ENCODE measurements at regions not wholly inside any gene's neighbourhood (a gene's known extent, or its start where the extent isn't known, plus 50 kb on each side); places are given as distances from the start of the nearest gene placed in this dataset.

GRCh38 chr10:120313715-120314114 lies 143.3 kb upstream of the PLPP4 start:
- no peak for DNase-seq

GRCh38 chr10:120314442-120314841 lies 142.6 kb upstream of the PLPP4 start:
- DNase-seq = no peak

- DNase-seq = no peak
Measured at GRCh38 chr10:120318862-120319261, 138.2 kb upstream of the PLPP4 start.

GRCh38 chr10:120327675-120328074 lies 129.4 kb upstream of the PLPP4 start:
- no peak for DNase-seq

- no peak for DNase-seq
Measured at GRCh38 chr10:120328647-120329046, 128.4 kb upstream of the PLPP4 start.

- DNase-seq = no peak
Measured at GRCh38 chr10:120335553-120335952, 121.5 kb upstream of the PLPP4 start.

- no peak for DNase-seq
Measured at GRCh38 chr10:120336306-120336910, 120.6 kb upstream of the PLPP4 start.

- peak; percentile 16 to 40 for DNase-seq
Measured at GRCh38 chr10:120336911-120337540, 120.0 kb upstream of the PLPP4 start.

GRCh38 chr10:120342115-120342714 lies 114.8 kb upstream of the PLPP4 start:
- no peak for DNase-seq

GRCh38 chr10:120345186-120345585 lies 111.8 kb upstream of the PLPP4 start:
- DNase-seq = no peak

- DNase-seq = no peak
Measured at GRCh38 chr10:120347644-120348043, 109.4 kb upstream of the PLPP4 start.

GRCh38 chr10:120349069-120349468 lies 108.0 kb upstream of the PLPP4 start:
- no peak for DNase-seq

- DNase-seq = no peak
Measured at GRCh38 chr10:120355425-120355824, 101.6 kb upstream of the PLPP4 start.

GRCh38 chr10:120360571-120360970 lies 96.5 kb upstream of the PLPP4 start:
- DNase-seq = no peak

GRCh38 chr10:120365872-120366271 lies 91.2 kb upstream of the PLPP4 start:
- no peak for DNase-seq

GRCh38 chr10:120367341-120367740 lies 89.7 kb upstream of the PLPP4 start:
- DNase-seq = no peak

- no peak for DNase-seq
Measured at GRCh38 chr10:120368338-120368737, 88.7 kb upstream of the PLPP4 start.

- DNase-seq = no peak
Measured at GRCh38 chr10:120368927-120369326, 88.1 kb upstream of the PLPP4 start.

- DNase-seq = no peak
Measured at GRCh38 chr10:120369856-120370276, 87.2 kb upstream of the PLPP4 start.

- no peak for DNase-seq
Measured at GRCh38 chr10:120371856-120372255, 85.2 kb upstream of the PLPP4 start.

GRCh38 chr10:120372917-120373316 lies 84.1 kb upstream of the PLPP4 start:
- DNase-seq = no peak

- DNase-seq = no peak
Measured at GRCh38 chr10:120375666-120376065, 81.4 kb upstream of the PLPP4 start.

GRCh38 chr10:120381931-120382330 lies 75.1 kb upstream of the PLPP4 start:
- DNase-seq = no peak

GRCh38 chr10:120382360-120382759 lies 74.7 kb upstream of the PLPP4 start:
- no peak for DNase-seq

GRCh38 chr10:120385992-120386391 lies 71.0 kb upstream of the PLPP4 start:
- no peak for DNase-seq

All from CD4-positive, alpha-beta T cell treated with Interleukin-4 for 1 hour (primary cell).